ENCODE measurements at regions not wholly inside any gene's neighbourhood (a gene's known extent, or its start where the extent isn't known, plus 50 kb on each side); places are given as distances from the start of the nearest gene placed in this dataset.

GRCh38 chr11:42524534-42525227, 787.1 kb upstream of the API5 start:
- no peak for FAIRE-seq

GRCh38 chr11:42526426-42526825, 785.4 kb upstream of the API5 start:
- no peak for FAIRE-seq

DNA sequence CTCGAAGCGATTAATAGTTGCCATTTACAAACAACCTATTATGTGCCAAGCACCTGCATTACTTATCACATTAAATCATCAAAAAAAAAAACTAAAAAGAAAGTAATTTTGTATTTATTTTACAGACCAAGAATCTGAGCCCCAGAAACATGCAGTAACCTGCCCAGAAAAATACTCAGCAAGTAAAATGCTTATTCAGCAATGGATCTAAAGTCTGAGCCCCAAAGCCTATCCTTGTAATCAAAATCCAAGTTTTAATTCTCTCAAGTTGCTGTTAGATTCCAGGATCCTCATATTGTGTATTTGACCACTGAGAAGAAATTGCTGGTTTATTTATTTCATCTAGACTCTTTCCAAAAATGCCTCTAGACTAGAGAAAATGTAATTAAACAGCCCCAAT, 783.3 kb upstream of the API5 start:
- FAIRE-seq = no peak

GRCh38 chr11:42528911-42529310, 782.9 kb upstream of the API5 start:
- FAIRE-seq = no peak

- no peak for FAIRE-seq
Measured at GRCh38 chr11:42536611-42537360, 775.0 kb upstream of the API5 start.

- no peak for FAIRE-seq
Measured at GRCh38 chr11:42542336-42542735, 769.5 kb upstream of the API5 start.

DNA sequence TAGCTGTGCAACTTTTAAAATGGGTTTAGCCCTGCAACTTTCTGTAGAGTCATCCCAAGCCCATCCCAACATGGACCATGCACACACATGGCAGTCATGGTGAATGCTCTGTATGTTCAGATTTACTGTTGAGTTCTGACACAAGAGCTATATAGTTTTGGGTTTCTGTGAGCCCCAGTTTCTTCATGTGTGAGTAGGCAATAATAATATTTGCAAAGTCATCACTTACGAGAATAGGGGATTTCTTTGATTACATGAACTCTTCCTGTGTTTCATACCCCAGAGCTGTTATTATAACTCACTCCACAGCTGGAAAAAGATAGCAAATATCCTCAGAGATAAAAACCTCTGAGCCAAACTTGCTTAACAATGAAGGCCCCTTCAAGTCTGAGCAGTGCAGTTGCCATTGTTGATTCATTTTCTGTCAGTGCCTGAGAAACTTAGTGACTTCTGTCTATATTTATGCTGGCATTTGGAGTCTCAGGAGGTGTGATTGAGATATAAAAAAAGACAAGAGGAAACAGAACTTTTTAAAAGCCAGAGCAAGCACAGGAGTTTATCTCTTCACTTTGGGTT, 767.9 kb upstream of the API5 start:
- FAIRE-seq = no peak

DNA sequence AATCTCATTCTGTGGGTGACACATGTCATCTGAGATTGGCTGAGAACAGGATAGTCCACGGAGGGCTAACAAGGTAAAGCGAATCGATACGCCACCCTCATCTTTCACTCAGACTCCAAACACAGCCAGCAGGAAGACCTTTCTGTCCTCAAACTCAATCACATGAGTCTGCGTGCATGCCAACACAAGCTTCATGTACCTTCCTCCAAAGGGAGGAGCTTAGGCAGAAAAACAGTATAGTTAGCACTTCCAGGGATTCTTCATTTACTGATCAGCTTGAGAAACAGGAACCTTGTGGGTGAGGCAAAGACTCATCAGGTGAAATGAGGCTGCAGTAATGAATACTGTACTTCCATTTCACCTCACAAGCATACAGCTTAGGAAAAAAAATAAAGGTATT, 767.1 kb upstream of the API5 start:
- no peak for FAIRE-seq

GRCh38 chr11:42545954-42546353, 765.8 kb upstream of the API5 start:
- FAIRE-seq = no peak

DNA sequence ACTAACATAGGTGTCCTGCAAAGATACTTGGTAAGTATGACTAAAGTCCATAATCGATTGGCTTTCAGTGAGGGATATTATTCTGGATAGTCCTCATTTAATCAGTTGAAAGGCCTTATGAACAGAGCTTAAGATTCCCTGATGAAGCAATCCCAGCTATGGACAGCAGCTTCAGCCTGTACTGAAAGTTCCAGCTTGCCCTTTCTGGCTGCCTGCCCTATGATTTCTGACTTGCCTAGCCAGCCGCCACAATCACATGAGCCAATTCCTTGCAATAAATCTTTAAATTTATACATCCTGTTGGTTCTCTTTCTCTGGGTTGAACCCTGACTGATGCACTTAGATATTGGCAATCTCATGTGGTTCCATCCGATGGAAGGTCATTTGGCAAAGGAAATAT, 759.0 kb upstream of the API5 start:
- FAIRE-seq = no peak

DNA sequence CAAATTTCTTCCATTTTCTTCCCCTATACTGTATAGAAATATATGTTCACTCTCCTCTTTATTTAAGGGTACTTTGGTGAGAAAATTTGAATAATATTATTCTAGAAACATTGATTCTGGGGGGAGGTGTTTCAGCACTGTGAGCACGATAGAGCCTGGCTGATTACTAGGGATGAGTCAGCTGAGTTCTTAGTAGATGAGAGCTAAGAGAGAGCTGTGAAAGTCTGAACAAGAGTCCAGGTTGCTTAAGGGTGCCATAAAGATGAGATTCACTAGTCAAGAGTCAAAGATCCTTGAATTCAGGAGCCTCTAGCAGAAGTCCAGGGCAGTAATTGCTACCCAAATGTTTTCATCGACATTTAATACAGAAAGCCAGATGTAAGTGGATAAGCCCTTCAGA, 756.6 kb upstream of the API5 start:
- FAIRE-seq = no peak

DNA sequence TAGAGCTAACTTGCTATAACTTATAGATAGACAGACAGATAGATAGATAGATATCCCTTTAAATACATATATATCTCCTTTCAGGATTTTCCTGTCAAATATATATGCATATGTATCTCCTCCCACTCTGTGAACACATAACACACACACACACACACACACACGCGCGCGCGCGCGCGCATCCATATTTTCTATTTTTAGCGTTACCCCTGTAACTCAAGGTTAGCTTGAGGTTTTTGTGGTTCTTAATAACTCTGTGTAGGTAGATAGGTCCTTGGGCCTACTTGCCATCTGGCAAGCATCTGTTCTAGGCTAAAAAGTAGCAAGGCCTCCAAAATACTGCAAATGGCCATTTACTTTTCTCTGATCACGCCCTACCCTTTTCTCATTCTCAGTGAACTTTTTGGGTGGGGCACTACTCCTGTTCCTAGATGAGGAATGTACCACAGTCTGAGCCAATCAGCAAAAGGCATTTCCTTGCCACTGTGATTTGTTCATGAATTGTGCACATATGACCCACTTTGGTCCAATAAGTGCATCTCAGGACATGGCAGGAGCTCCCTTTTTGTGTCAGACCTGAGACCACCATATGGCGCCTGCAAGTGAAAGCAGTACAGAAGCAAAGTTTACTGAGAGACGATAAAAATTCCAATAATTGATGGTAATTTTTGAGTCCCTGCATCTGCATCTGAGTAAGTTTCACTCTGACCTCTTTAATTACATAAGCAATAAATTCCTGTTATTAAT, 740.5 kb upstream of the API5 start:
- FAIRE-seq = no peak

DNA sequence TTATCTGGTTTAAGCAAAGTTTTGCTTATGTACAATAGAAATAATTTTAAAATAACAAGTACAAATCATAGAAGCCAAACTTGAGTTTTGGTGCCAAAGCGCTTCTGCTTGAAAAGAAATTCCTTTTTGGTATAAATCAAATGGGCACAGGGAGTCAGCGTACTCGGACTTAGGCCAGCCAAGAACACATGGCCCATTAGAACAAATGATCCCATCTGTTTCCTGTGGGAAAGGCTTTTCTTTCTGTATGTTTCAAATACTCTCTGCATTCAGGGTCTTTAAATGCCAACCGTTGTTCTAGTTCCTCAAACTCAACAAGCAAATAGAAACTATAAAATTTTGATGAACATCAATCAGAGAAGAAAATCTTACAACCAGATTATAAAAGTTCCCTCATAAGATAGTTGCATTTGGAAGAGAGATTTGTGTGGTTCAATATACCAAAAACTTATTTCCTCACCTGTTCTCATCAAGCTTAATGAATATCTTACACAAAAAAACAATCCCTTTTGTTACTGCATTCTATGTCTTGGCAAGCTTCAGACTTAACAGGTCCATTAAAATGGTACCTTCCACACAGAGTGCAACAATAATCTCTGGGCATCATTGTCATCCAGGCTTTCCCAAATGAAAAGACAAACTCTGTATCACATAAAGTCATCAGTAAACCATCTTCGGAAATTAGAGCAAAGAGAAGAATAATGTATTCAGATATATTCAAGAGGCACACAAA, 739.8 kb upstream of the API5 start:
- no peak for FAIRE-seq

GRCh38 chr11:42576318-42576717, 735.5 kb upstream of the API5 start:
- FAIRE-seq = no peak

DNA sequence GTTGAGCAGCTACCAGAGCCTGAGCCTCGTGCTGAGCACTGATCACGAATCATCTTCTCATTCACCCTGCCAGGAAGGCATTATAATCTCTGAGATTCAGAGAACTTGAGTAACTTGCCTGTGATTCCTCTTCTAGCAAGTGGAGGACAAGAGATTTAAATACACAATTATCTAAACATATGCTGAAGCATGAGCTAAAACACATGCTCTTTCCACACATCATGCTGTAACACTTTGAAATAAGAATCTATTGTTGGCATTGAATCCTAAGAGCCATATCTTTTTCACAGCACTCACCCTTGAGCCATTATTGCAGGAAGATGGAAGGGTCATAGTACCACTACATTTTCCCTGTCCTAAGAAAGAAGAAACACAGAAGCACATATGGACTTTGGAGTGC, 722.5 kb upstream of the API5 start:
- no peak for FAIRE-seq

- no peak for FAIRE-seq
Measured at GRCh38 chr11:42591841-42592240, 720.0 kb upstream of the API5 start.

DNA sequence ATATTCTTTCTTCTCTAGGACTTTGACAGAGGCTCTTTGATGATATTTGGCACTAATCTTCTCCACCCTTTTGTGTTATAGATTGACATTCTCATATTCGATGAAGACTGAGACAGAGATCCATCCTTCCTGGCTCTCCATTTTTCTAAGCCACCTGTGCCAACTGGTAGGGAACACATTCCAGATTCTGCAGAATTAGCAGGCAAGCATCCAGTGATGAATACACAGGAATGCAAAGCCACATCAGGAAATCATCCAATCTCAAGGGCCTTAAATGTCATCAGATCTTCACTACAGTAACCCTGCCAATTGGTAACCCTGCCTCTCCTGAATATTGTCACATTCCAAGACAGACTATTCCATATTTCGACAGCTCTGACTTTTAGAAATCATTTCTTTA, 718.4 kb upstream of the API5 start:
- FAIRE-seq = no peak

DNA sequence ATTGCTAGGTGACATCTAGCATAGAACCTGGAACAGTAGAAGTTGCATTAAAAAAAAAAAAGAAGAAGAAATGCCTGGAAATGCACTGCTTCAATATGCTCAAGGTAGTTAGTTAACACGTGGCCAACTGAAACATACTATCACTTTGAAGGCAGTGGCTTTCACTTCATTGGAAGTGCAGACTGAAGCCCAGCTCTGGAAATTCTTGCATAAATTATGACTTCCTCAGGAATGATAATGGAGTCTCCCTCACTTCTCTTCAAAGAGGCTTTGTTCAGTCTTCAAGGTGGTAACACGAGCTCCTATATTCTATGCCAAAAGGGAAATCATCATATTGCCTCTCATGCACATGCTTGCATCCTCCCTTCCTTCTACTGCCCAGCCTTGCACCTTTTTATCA, 715.9 kb upstream of the API5 start:
- FAIRE-seq = no peak

DNA sequence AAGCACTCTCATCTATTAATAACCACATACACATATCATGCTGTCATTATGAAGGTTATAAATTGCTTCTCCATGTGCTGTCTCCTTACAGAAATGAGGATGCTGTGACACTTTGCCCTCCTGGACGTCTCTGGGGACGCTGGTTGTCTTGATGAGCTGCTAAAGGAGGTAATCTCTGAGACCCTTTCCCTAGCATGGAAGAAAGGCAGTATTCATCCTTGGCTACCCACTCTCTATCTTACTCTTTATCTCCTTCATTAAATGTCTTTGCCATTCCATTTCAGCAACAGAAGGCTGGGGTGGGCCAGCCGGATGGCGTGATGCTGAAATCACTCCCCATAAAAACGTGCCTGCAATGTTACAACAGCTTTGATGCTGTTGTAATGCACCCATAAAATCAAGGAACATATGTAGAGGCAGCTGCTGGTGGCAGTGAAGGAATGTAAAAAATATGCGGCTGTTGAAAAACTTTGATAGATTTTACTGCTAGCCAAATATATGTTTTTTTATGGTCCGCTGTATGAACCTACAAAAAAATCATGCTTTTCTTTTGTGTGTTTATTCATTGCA, 715.1 kb upstream of the API5 start:
- FAIRE-seq = no peak

DNA sequence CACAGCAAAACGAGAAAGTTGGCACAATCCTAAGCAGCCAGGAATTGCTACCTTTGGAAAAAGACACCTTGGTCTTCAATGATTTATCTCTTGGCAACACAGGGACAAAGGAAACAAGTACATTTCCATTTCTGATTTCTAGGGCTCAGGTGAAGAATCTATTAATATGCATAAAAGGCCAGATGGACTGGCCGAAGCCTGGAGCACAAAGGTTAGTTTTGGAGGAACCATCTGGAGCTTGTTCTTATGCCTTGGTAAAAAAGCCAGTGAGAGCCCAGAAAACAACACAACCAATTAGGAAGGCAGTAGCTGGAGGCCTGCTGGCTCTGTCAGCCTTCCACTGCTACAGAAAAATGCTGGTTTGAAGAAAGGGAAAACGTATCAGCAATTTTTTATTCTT, 713.5 kb upstream of the API5 start:
- FAIRE-seq = no peak

DNA sequence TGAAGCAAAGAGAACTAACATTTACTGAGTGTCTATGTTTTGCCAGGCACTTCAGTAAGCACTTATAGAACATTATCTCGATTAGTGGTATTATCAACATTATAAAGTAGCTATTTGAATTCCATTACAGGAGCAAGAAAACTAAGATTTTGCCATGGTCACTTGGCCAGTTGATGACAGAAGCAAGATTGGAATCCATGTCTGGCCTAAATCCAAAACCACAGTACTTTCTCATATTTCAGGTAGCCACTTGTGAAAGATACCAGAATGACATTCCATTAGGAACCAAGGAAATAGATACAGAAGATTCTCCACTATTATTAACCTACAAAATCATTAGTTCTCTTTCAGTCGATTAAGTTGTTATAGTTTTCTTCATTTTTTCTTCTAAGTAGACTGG, 691.0 kb upstream of the API5 start:
- FAIRE-seq = no peak
